Activated CD8-positive, alpha-beta memory T cell treated with anti-CD3 and anti-CD28 coated beads for 48 hours (primary cell): ENCODE measurements at regions not wholly inside any gene's neighbourhood (a gene's known extent, or its start where the extent isn't known, plus 50 kb on each side); places are given as distances from the start of the nearest gene placed in this dataset.
"Not testable (repeated sequence)": the region's sequence is repeated elsewhere in the genome, so short reads cannot be mapped to it uniquely, and the experiment has no call there.

ENCODE experiments used
- DNase-seq, 3 experiments: peaks; one replicate each; pipeline ENCODE4 v3.0.0-alpha.2; 2020; ENCODE audit warnings: low read depth in 2 of 3, low spot score in 2 of 3

DNA sequence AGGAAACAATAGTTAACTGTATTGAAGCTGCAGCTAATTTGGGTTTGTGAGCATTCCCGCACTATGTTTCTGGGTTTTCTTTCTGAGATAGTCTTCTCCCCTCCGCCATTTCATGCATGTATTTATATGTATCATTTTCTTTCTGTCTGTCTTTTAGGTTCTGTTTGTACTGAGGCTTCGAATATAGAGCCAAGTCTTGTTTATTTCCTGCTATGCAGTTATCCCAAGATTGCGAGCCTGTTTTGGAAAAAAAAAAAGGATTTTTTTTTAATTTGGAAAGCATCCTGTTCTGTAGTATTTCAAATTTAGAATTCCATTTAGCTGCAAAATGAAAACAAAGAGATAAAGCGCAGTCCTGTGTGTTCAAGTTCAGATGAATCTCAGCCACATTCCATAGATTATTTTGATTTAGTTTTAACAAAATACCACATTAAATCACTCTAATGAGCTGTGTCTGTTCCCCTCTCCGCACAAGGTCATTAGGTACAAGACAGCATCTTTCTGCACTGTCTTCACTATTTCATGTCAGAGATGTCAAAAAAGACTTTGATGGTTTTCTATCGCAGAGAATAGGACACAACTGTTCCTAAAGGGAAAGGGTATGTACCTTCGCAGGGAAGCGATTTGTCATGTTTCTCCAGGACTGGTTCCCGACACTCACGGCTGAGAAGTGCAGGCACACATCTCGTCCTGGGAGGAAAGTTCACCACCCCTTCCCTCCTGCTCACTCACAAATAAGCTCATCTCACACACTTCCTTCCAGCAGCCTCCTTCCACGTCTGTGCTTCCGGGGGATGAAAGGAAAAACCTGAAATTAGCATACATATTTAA lies 443.4 kb downstream of the ZNF516 start:
- DNase-seq = no peak

DNA sequence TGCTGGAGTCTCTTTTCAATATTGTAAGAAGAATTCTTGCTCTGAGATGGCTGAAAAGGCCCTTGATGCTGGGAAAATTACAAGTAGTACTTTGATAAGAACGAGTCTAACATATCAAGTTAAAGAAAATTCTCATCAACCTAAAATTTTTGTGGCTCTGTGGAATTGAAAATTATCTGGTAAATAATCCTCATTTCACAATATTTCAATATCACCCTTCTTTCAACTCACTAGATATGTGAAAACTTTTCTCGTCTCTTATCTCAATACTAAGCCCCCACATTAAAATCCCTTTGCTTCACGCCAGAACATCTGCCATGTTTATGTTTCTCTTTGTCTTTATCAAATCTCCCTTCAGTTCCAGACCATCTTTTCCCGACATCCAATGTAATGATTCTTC lies 448.8 kb downstream of the ZNF516 start:
- DNase-seq = no peak

DNA sequence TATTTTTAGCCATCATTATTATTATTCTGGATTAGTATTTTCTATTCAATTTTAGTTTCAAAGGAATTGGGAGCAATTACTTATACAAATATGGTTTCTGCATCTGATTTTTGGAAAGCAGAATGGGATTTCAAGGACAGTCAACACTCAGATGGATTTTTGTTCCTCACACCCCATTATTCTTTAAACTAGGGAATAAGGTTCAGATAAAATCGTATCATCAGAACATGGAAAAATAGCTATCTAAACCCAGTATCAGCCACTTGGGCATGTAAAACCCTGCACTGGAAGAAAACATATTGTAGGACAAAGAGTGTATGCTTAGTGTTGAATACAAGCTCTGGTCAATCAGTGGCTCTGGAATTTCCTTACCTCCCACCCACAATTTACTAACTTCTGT lies 452.5 kb downstream of the ZNF516 start:
- no peak for DNase-seq

DNA sequence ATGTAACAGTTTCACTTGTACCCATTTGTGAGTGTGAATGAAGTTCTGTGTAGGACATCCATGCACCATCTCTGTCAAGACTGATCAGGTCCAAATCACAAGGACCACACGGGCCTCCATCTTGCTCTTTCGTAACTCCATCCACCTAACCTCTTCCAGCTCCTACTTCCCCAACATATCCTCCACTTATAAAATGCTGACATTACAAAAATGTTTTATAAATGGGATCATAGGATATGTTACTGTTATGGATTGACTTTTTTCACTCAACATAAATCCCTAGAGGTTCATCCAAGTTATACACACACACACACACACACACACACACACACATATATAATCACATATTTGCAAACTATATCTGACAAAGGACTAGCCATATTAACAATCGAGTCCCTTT lies 476.8 kb downstream of the ZNF516 start:
- DNase-seq = no peak

DNA sequence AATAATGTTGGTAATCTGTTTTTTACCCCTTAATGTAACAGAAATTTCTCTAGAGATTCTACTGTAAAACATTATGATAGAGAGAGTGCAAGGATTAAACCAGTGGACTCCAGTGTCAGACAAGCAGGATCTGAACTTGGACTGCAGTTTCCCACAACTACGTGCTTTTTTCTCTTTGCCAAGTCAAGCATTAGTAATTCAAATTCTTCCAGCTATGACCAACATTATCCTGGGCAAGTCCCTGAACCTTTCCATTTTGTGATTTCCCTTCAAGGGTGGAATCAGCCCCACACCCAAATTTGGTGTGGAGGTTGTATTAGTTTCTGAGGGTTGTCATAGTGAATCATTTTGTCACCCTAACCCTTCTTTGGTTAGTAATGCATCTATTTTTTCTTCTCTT lies 482.0 kb downstream of the ZNF516 start:
- DNase-seq = no peak

DNA sequence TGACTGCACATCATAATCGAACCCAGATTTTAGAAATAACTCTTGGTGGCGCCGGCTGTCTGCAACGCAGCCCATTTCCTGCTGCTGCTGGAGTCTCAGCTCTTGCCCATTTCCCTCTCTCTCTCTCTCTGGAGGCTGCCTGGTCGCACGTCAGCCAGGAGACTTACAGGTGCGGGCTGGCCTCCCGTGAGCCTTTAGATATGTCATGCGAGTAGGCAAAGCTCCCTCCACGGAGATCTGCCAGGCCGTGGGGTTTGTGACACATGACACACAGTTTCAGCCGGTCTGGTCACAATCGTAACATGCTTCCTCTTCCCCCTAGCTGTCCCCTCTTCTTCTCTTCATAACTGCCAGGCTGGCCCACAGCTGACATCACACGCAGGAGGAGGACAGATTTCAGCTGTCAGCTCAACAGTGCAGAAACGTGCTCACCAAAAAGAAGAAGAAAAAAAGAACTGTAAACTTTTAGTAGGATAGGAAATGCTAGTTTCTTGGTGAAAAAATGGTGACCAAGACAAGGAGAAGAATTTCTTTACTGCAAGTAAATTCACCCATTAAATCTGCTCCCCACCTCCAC lies 489.3 kb downstream of the ZNF516 start:
- no peak for DNase-seq

DNA sequence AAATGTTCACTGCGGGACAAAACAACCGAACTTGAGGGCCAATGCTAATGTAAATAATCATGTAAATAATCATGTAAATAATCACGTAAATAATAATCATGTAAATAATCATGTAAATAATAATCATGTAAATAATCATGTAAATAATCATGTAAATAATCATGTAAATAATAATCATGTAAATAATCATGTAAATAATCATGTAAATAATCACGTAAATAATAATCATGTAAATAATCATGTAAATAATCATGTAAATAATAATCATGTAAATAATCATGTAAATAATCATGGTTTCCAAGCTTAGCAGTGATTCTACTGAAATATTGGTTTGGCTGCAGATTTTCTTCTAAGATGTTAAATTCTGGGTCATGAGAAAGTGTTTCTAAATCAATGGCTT lies 507.1 kb downstream of the ZNF516 start:
- not testable (repeated sequence) for DNase-seq

DNA sequence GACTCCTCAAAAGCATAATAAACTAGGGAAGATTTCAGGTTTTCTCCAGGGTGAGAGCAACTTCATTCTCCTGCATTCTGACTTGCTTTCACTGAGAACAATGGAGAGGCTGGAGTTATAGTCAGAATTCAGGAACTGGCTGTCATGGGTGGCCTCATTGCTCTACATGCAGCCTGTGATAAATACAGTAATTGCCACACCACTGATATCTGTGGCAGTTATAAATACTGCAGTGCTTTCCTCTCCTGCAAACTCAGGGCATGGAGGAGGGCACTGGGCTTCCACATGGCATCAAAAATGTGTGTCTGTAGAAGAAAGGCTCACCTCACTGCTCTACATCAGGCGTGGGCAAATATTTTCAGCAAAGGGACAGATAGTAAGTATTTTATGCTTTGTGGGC lies 510.2 kb downstream of the ZNF516 start:
- no peak for DNase-seq

DNA sequence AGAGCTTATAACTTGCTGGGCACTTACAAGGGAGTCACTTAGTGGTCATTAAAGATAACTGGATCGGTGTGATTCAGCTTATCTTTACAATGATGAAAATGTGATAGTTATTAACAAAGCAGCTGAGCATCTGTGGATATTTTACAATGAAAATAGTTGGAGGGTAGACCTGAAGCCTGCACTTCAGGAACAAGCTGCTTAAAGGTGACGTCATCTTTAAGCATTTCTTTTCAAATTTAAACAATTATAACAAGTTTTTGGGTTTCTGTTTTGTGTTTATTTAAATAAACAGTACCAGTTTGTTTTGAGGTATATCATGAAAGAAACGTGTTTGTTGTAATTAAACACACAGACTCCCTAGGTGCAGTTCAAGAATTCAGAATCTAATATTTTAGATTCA lies 513.9 kb downstream of the ZNF516 start:
- DNase-seq = no peak

DNA sequence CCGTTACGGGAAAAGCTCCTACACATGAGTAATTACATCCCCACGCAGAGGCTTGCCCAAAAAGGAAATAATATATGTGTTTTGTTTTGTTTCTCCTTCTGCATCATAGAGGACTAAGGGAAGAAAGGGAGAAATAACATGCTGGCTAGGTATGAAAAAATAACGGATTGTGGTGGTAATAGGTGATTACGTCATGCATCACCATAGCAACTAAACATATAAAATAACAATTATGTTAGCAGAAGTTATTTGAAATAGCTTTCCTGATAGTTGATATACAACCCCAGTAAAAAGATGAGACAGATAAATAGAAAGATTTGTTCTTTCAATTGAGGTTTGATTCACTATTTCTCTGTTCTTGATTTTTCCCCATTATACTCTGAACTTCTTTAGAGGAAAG lies 518.0 kb downstream of the ZNF516 start:
- no peak for DNase-seq

DNA sequence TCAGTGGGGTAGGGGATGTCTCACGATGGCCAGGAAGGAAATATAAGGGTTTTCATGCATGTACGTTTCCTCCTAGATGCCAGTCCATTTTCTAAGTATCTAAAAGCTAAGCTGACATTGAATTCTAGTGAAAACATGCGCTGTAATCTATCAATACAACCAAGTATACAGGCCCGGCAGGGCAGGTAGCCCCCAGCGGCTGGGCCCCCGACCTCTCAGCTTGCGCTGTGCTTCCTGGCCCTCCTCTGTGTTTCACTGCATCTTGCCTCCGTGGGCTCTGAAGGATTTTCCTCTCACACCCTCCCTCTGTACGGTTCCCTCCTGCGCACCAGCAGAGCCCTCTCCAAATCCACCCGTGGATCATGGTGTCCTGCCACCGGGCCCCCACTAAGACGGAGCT lies 524.8 kb downstream of the ZNF516 start:
- no peak for DNase-seq

DNA sequence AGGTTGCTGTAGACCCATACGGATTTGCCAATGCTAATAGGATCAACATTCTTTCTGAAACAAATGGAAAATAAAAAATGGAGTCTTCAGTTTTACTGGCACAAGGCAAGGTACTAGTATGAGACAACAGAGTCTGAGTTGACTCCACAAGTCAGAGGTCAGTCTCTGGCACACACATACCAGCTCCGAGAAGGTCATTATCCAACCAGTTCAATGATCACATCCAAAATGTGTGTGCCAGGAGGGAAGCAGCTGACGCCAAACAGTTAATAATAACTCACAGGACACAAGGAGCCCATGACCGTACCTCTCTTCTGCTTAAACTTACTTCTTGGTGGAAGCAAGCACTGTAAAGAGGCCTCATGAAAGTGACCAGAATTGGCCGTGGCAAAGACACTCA lies 528.6 kb downstream of the ZNF516 start:
- DNase-seq = no peak

DNA sequence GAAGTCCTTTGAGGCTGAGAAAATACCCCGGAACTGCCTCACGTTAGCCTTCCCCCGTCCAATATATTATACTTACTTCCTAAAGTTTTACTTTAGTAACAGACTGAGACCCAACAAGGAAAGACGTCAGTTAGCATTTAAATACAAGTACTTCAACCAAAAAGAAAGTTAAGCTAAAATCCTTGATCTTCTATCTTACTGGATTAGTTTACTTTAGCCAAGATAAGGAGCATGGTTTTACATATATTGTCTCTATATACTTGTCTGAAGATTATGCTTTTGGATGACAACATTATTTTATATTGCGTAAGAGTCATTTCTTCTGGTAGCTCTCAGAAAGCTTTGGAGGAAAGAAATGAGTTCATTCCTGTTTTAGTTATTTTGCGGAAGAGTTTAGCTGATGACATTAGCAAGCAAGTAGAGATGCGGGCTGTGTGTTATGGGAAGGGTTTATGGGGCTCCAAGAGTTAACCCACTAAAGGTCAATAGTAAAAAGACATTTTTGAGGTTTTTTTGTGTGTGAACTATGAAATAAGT lies 532.9 kb downstream of the ZNF516 start:
- no peak for DNase-seq

DNA sequence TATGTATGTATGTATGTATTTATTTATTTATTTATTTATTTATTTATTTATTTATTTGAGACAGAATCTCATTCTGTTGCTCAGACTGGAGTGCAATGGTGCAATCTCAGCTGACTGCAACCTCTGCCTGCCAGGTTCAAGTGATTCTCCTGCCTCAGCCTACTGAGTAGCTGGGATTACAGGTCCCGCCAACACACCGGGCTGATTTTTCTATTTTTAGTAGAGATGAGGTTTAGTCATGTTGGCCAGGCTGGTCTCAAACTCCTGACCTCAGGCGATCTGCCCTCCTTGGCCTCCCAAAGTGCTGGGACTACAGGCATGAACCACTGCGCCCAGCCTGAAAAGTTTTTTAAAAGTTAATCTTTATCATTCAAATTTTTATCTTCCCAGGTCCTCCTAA lies 532.9 kb upstream of the SMIM21 start:
- DNase-seq = not testable (repeated sequence)

DNA sequence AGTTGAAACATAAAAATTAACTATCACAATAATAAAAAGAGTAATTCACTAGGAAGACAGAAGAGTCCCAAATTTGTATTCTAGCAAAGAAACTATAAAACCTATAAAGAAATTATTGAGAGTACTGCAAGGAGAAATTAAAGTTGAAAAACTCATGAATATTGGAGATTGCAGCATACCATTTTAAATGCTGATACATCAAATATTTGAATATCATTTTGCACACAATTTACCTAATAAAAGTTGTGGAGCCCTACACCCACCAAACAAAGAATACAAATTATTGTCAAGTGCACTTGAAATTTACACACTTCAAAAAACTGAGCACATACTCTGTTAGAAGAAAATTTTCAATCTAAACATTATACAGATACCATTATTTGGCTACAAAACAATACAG lies 531.6 kb upstream of the SMIM21 start:
- DNase-seq = no peak

DNA sequence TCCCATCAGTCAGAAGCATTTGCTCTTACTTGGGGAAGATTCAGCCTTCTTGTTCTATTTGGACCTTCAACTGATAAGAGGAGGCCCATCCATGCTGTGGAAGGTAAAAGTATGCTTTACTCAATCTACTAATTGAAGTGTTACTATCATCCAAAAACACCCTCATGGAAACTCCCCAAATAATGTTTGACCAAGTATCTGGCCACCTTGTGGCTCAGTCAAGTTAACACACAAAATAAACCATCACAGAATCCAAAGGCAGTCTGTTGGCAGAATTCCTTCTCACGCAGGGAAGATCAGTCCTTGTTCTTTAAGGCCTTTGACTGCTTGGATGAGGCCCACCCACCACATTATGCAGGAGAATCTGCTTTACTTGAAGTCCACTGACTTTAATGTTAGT lies 531.2 kb upstream of the SMIM21 start:
- no peak for DNase-seq

DNA sequence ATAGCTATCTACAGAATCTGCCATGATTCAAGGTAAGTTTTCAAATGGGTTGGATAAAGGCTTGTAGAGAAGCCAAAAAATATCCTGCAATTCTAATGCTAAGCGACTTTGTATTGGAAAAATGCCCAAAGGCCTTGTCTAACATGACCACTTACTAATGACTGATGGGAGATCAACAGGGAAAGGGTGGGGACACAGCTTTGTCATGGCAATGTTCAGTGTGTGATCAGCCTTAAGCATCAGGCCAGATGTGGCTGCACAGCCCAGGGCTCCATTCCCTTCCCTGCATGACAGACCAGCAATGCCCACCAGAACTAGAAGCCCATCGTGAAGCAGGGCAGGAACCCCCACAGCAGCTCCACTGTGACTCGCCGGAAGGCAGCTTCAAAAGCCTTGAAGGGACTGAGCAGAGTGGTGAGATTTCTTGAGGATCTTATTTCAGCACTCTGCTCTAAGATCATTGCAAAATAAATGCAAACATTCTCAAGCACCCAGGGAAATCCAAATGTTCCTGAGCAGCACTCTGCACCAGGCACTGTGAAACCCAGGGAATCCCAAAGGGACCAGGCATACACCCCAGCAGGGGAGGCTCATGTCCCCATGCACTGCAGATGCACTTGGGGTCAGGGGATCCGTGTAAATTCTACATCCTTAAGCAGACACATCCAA lies 517.9 kb upstream of the SMIM21 start:
- no peak for DNase-seq

DNA sequence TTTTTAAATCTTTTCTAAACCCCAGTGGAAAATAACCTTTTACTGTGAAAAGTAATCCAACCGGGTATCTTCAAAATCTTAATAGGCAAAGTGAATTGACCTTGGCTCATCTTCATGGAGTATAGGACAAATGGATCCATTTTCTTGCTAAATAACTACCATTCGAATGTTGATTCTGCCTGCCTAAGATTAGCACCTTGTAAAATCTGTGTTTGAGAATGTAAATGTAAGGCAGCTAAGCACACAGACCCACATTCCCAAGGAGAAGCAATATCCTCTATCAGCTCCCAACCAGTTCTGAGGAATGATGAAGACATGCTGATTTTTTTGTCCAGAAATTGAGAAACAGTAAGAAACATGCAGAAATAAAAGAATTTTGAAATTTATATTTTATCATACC lies 509.8 kb upstream of the SMIM21 start:
- no peak for DNase-seq

DNA sequence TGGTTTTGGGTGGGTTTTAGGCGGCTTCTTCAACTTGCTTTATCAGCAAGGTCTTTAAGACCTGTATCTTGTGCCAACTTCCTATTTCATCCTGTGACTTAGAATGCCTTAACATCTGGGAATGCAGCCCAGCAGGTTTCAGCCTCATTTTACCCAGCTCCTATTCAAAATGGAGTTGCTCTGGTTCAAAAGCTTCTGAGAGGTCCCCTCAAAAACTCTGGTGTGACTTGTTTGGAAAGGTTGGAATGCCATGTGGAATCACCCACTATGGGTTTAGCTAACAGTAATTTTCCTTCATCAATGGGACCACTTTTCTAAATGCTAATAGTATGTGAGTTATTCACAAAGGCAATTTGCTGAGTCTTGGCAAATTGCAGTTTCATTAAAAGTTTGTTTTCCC lies 509.4 kb upstream of the SMIM21 start:
- DNase-seq = no peak

DNA sequence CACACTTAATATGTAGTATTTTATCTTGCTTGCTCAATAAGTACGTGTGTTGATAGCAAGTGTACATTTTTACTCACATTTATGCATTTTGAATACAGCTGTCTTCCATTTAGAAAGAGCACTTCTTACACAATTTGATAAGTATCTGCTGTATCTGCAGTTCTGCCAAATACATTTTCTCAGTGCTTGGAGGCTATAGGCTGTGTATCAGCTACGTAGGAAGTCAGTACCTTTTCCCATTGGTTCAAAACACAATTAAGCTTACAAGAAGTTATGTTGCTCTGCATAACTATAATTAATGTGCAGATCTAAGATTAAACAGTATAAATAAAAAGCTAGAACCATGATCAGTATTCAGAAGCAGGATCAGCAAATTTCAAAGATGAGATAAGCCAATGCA lies 503.6 kb upstream of the SMIM21 start:
- DNase-seq = no peak

DNA sequence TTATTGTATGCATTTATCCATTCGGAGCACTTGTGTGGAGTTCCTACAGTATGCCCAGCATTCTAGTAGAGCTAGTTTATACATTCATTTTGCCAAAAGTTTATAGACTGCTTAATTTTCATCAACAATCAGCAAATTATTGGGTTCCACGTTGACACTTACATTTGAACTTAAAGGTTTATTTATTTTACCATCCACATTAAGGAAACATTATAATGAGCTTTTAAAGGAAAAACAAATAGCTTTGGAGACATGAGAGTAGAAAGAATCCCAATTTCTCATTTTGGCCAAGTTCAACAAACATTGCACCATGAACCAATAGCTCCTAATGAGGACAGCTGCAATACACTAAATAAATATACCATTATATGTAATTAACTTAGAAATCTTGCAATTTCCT lies 501.2 kb upstream of the SMIM21 start:
- DNase-seq = no peak

DNA sequence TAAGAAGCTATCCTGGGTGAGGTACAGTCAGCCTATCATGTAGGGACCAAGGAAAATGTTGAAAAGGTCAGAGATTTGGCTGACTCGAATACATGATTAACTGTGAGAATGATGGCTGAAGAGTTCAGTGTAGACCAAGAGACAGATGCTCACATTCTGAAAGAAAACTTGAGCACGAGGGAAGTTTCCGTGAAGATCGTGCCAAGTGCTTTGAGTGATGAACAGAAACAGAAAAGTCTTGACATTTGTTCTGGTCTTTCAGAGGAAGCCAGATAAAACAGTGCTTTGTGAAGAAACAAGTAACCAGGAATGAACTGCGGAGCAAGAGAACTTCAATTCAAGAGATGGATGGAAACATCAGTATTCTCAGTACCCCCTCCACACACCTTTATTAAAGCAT lies 500.3 kb upstream of the SMIM21 start:
- DNase-seq = no peak
